Activated CD8-positive, alpha-beta memory T cell treated with anti-CD3 and anti-CD28 coated beads for 48 hours (primary cell): ENCODE measurements at regions not wholly inside any gene's neighbourhood (a gene's known extent, or its start where the extent isn't known, plus 50 kb on each side); places are given as distances from the start of the nearest gene placed in this dataset.
"Not testable (repeated sequence)": the region's sequence is repeated elsewhere in the genome, so short reads cannot be mapped to it uniquely, and the experiment has no call there.

Source experiments
- DNase-seq, 3 experiments: peaks; one replicate each; pipeline ENCODE4 v3.0.0-alpha.2; 2020; ENCODE audit warnings: low read depth in 2 of 3, low spot score in 2 of 3

- no peak for DNase-seq
Observed at GRCh38 chr2:199216253-199216652, 241.5 kb downstream of the SATB2 start.

DNA sequence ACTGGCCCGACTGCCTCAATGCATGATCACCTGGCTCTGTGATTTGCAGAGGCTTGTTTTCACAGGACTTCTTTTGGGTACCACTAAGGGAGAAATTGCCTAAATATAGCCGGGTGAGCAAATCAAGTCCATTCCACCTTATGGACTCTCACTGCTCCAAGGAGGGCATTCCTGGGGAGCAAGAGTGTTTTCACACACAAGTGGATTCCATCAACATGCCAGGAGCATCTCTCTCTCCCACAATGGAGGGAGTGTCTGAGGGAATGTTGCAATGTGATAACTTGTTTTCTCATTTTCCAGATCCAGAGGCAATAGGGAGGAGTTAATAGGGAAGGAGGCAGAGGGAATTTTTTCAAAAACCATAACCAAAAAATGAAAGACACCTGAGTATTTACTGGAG is 250.7 kb downstream of the SATB2 start:
- DNase-seq, result no peak

DNA sequence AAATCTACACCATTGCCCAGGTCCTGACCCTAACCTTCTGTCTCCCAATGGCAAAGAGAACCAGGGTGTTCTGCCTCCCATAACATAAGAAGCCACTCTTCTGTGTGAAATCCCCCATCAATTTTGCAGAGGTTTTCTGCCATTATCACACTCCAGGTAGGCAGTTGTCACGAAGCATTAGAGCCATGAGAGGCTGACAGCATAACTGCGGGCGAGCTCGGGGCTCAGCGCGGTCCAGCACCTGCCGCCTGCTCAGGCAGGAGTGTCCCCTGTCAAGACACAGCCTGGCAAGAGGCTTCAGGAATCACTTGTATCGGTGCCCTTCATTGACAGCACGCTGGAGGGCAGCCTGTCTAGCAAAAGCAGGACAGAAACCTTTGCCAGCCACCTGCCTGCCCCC is 251.2 kb downstream of the SATB2 start:
- DNase-seq, result no peak

DNA sequence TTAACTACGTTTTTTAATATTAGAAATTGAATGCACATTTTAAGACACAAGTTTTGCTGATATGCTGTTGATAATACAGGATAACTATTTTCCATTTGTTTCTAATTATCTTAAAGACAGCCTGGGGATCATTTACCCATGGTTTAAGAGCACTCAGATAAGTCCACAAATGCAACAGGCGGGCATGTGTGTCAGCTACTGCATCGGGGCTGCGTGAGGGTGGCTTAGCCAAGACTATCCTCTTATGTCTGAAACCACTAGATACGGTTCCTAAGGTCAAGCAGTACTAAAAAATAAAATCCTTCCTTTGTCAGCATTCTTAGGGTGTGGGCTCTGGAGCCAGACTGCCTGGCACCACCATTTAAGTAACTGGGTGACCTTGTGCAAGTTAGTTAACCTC is 254.8 kb downstream of the SATB2 start:
- DNase-seq, result no peak

- no peak for DNase-seq
Observed at GRCh38 chr2:199201539-199201938, 256.2 kb downstream of the SATB2 start.

GRCh38 chr2:199199797-199200196 is 257.9 kb downstream of the SATB2 start:
- DNase-seq, result no peak

DNA sequence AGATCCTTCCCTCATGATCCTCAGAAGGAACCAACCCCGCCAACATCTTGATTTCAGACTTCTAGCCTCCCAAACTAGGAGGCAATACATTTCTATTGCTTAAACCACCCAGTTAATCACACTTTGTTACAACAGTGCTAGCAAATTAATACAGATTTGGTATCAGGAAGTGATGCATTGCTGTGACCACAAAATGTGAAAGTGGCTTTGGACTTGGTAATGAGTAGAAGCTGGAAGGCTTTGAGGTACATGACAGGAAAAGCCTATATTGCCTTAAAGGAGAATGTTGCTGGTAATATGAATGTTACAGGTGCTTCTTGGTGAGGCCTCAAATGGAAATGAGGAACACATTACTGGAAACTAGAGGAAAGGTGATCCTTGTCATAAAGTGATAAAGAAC is 260.3 kb downstream of the SATB2 start:
- DNase-seq, result no peak

- DNase-seq, result no peak
Observed at GRCh38 chr2:199196686-199197085, 261.1 kb downstream of the SATB2 start.

DNA sequence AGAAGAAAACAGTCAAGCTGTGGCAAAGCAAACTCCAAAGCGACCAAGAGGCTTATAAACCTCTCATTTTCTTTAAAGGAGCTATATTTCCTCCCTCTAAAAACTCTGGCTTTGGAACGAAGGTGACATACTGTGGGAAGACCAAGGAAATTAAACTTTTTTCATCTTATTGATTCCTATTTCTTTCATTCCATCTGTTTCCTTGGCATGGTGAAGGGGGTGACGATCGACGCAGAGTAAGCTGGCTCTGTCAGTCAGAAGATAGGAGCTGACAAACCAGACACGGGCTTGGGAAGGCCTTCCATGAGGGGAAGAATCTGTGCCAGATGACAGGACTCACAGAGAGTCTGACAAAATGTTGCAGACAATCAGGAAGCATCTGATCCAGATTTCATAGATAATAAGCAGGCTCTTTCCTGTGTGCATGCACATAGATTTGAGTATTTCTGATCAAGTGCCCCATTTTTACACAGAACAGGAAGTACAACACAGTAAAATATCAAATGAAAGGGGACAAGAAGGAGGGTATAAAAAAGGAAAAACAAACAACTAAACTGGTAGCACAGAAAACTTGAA is 261.7 kb downstream of the SATB2 start:
- DNase-seq, result no peak

GRCh38 chr2:199191461-199191860 is 266.3 kb downstream of the SATB2 start:
- no peak for DNase-seq

DNA sequence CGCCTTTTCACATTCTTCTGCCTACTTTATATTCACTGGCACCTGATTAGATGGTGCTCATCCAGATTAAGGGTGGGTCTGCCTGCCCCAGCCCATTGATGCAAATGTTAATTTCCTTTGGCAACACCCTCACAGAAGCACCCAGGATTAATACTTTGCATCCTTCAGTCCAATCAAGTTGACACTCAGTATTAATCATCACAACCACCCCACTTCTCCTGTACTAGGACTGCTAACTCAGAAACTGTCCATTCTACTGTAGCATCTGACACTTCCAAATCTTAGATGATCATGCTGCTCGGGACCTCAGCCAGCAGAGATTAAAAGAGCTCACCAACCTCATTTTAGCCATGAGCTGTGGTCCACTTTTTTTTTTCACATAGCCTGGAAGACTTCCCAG is 268.5 kb downstream of the SATB2 start:
- no peak for DNase-seq

GRCh38 chr2:199186301-199186751 is 271.4 kb downstream of the SATB2 start:
- no peak for DNase-seq

DNA sequence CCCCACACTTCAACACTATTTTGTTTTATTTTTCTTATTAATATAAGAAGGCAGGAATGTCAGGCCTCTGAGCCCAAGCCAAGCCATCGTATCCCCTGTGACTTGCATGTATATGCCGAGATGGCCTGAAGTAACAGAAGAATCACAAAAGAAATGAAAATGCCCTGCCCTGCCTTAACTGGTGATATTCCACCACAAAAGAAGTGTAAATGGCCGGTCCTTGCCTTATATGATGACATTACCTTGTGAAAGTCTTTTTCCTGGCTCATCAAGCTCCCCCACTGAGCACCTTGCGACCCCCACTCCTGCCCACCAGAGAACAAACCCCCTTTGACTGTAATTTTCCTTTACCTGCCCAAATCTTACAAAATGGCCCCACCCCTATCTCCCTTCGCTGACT is 272.6 kb downstream of the SATB2 start:
- DNase-seq, result not testable (repeated sequence)

DNA sequence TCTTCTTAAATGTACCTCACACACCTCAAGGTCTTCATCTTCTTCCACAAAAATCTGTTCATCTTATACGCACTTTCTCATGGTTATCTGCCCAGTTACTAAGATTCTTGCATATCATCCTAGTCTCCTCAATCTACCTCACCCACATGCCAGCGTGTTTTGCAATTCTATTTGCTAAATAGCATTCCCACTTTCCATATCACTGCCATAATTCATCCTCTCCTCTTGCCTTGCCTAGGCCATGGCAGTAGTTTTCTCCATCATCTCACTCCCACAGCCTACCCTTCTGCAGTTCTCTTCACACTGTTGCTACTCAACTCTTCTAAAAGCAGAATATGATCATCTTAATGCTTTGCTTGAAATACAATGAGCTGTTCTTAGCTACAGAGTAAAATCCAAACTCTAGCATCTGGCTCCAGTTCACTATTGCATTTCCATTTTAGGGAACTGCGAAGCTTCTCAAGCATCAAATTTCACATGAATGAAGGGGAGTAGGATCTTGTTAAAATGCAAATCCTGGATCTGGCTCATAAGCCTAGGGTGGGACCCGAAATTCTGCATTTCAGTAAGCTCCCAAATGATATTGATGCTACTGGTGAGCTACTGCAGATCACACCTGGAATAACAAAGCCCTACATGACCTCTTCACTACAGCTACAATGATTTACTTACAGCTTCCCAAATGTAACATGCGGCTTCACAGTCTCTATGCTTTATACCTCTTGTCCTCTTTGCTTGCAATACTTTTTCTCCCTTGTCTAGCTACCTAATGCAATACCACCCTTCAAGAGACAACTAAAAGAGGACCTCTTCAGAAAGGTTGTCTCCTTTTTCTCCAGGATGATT is 293.9 kb downstream of the SATB2 start:
- DNase-seq, result no peak

DNA sequence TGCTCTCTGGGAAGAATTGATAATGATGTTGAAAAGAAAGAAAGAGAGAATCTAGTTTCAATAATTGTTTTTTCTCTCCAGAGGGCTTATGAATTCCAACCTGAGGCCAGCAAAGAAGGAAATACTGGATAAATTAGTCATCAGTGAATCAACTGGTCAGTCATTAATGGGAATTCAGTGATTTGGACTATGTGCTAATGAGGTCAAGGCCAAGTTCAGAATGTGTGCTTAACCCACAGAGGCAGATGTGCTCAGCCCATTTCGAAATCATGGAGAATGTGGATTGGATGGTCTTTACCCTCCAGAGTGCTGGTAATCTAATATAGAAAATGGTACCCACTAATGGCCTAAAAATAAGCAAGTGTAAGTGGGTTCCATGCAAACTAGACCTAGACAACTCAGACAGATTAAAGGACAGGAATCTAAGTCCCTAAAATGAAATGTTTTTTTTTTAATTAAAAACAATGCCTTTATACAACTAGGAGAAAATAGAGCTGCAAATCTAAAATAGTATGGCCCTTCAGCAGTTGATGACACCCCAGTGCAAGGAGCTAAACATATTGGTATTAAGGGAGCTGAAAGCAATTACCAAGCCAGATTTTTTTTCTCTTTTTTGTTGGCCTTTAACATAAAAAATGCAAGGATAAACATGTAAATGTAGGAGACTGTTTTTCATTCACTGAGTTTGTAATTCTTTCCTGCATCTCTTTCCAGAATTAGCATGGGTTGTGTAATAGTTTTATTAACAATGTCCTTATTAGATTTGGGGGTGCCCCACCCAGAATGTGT is 296.9 kb downstream of the SATB2 start:
- DNase-seq, result no peak

DNA sequence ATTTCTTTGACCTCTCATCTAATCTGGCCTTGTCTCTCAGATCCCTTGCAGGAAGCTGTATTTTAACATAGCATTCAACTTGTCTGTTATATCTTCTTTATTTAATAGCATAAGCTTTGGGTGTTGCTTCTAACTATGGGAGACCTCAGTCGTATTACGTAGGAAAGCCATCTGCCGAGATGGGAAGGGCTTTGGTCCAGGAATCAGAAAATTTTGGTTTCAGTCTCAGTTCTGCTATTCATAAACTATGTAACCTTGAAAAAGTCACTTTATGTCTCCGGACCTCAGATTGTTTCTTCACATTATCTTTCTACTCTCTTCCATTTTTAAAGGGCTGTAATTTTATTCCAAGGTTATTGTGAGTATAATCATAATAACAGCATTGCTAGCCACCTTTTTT is 297.7 kb downstream of the SATB2 start:
- DNase-seq, result no peak

DNA sequence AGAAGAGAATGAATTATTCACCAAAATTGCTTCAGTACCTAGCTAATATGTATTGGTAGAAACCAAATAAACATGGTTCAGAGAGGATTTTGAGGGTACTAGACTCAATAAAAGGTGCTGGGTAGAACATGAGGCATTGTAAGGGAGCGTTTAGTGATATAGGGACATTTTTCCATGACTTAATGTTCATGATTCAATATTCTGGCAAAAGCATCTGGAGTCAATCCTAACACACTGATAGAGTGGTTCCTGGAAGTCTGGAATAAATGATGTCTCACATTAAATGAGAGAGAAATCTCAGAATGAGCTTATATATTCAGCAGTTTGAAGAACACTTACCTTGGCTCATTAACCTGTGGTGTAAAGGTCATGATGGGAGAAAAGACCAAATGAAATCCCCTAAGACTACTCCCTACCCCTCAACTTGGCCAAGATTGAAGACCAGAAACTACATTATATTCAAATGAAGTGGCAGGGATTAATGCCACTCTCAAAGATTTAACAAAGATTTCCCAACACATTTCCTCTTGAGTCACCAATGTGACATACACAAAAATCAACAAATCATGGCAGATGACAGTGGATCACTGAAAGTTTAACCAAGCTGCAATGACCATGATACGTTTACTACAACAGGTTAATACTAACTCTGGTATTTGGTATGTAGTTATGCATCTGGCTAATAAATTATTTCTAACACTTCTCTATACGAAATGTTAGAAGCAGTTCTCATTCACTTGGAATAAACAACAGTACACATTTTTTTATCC is 309.5 kb downstream of the SATB2 start:
- no peak for DNase-seq

DNA sequence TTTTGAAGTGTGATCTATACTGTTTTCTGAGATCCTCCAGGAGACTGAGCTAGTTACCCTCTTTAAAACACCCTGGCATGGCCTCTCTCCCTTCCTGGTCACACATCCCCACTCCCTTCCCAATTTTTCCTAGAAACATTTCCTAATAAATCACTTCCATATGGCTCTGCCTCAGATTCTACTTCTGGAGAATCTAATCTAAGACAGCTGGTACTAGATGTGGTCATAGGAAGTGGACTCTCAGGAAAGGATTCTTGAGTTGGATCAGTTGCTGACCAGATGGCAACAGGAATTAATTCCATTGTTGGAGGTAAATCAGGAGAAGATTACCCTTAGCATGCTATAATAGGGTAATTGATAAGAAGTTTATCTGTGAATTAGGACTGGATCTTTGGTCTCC is 310.5 kb downstream of the SATB2 start:
- no peak for DNase-seq

DNA sequence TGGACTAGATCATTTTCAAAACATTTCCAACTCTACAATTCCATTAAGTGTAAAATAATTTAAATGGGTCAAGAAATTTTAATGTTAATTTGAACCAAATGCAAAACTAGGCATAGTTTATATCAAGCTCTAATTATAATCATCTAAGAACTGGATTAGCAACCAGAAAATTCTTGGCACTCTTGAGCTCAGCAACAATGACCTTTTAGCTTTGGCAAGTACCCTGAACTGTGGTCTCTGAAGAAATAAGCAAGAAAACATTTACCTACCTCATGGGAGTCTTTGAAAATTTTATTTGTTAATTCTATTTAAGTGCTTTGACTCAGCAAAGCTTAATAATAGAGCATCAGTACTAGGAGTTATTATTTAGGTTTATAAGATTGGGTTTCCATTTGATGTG is 313.2 kb downstream of the SATB2 start:
- DNase-seq, result no peak

DNA sequence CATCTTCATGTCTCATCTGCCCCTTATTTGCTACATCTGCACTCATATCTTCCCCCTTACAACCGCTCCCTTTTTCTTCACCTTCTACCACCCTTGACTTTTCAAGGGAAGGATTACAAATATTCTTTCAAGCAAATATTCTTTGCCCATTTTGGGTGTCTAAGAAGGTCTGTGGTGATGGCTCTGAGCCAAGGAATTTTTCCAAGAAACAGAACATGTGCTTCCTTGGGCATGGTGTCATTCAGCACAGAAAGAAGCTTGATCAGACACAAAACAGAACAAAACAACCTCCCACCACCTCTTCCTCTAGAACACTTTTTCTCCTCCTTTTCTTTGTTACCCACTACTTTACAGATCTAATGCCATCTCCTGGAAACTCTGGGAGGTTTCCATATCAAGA is 313.7 kb downstream of the SATB2 start:
- no peak for DNase-seq

GRCh38 chr2:199136681-199137080 is 321.1 kb downstream of the SATB2 start:
- DNase-seq, result no peak
